Keratinocyte (primary cell): ENCODE measurements at regions not wholly inside any gene's neighbourhood (a gene's known extent, or its start where the extent isn't known, plus 50 kb on each side); places are given as distances from the start of the nearest gene placed in this dataset.

Experiments used
- CTCF ChIP-seq, 3 experiments: IDR thresholded peaks in 1 of 3; conservative IDR thresholded peaks in 1 of 3; optimal IDR thresholded peaks in 1 of 3; 2 replicates in 2 of 3; 3 replicates in 1 of 3; pipeline versions ENCODE3 to v1.5.1; 2011; ENCODE audit warnings: low read length in 3 of 3, mild to moderate bottlenecking in 3 of 3, moderate library complexity in 2 of 3, control low read depth in 1 of 3, inconsistent platforms in 1 of 3; ENCODE audit not compliant: insufficient read depth in 2 of 3; ENCODE audit errors: extremely low read depth in 1 of 3
- EZH2 ChIP-seq: IDR thresholded peaks from one replicate; pipeline ENCODE4 v1.6.1; 2012; ENCODE audit warnings: inconsistent platforms, mild to moderate bottlenecking, low read length, moderate library complexity

- TF ChIP-seq CTCF (optimal IDR thresholded peaks at IDR 0.05 in 1 of 3, IDR thresholded peaks at IDR 0.05 in 1 of 3, conservative IDR thresholded peaks at IDR 0.05 in 1 of 3; ENCODE audit: extremely low read depth in 1 of 3, insufficient read depth in 2 of 3, low read length in 3 of 3) (no peak), EZH2 (no peak)
Observed at GRCh38 chr11:15342163-15342562, 227.4 kb downstream of the INSC start.
